IMR-90 (cell line): ENCODE measurements at regions not wholly inside any gene's neighbourhood (a gene's known extent, or its start where the extent isn't known, plus 50 kb on each side); places are given as distances from the start of the nearest gene placed in this dataset.

ENCODE experiments used
- ATAC-seq: fragments of 200-7000 bp; cut with Tn5 transposase; 2 replicates; pipeline ENCODE4 v1.9.1; 2020; ENCODE audit warnings: low read depth, mild to moderate bottlenecking, moderate library complexity
- BruUV-seq: library from RNA; stranded (reverse); fragments of 400-500 nt; replicated peaks from 2 replicates; lab custom pipeline; 2021; lab: Mats Ljungman, UMichigan
- CTCF ChIA-PET: fragments of 300-600 bp; formaldehyde crosslinking; extraction: SDS; loops from one replicate; lab custom pipeline; 2021; ENCODE audit warnings: antibody characterized with exemption; lab: Yijun Ruan, JAX
- POLR2A ChIA-PET: fragments of 300-600 bp; sonication (Branson Sonifier 250); formaldehyde crosslinking; loops from one replicate; lab custom pipeline; 2022; ENCODE audit warnings: antibody characterized with exemption; ENCODE audit not compliant: unreplicated experiment; lab: Charles Lee
- DNase-seq: peaks from one replicate; pipeline ENCODE4 v3.0.0; 2013
- H2AFZ ChIP-seq: replicated peaks from 2 replicates; pipeline ENCODE3; 2013; ENCODE audit warnings: low read length, mild to moderate bottlenecking; ENCODE audit not compliant: poor library complexity
- H2AK5ac ChIP-seq: 2 replicates; pipeline ENCODE4 v1.6.1; 2013; ENCODE audit warnings: low read depth, low read length, inconsistent platforms
- H2AK9ac ChIP-seq: replicated peaks from 2 replicates; pipeline ENCODE3; 2013; ENCODE audit warnings: mild to moderate bottlenecking, low read depth, low read length, moderate library complexity; ENCODE audit not compliant: poor library complexity
- H2BK120ac ChIP-seq: 2 replicates; pipeline ENCODE4 v1.6.1; 2013; ENCODE audit warnings: low read depth, low read length, inconsistent platforms
- H2BK15ac ChIP-seq: 3 replicates; pipeline ENCODE4 v1.6.1; 2013; ENCODE audit warnings: low read depth, low read length, inconsistent platforms
- H2BK20ac ChIP-seq: 2 replicates; pipeline ENCODE4 v1.6.1; 2013; ENCODE audit warnings: low read depth, mild to moderate bottlenecking, inconsistent platforms, low read length, moderate library complexity
- H2BK5ac ChIP-seq: 2 replicates; pipeline ENCODE4 v1.6.1; 2013; ENCODE audit warnings: mild to moderate bottlenecking, low read depth, low read length, inconsistent platforms; ENCODE audit not compliant: poor library complexity, severe bottlenecking
- H3K14ac ChIP-seq: replicated peaks from 2 replicates; pipeline ENCODE4 v1.6.1; 2013; ENCODE audit warnings: low read depth, low read length, inconsistent platforms
- H3K18ac ChIP-seq: 2 replicates; pipeline ENCODE4 v1.6.1; 2013; ENCODE audit warnings: low read depth, low read length, control low read depth
- H3K23ac ChIP-seq: 2 replicates; pipeline ENCODE4 v1.6.1; 2013; ENCODE audit warnings: low read depth, low read length, inconsistent platforms
- H3K27ac ChIP-seq: 2 replicates; pipeline ENCODE4 v1.5.1; 2013; ENCODE audit warnings: mild to moderate bottlenecking, control low read depth, low read length; ENCODE audit not compliant: insufficient read depth
- H3K27me3 ChIP-seq: 2 replicates; pipeline ENCODE4 v1.6.1; 2013; ENCODE audit warnings: low read length; ENCODE audit not compliant: control insufficient read depth, insufficient read depth
- H3K36me3 ChIP-seq: 2 replicates; pipeline ENCODE4 v1.6.1; 2013; ENCODE audit warnings: low read length, mixed read lengths; ENCODE audit not compliant: control insufficient read depth, insufficient read depth
- H3K4ac ChIP-seq: 2 replicates; pipeline ENCODE4 v1.6.1; 2013; ENCODE audit warnings: low read depth, low read length, inconsistent platforms
- H3K4me1 ChIP-seq: 2 replicates; pipeline ENCODE4 v1.6.1; 2013; ENCODE audit warnings: low read length, mixed read lengths; ENCODE audit not compliant: control insufficient read depth, insufficient read depth
- H3K4me2 ChIP-seq: 2 replicates; pipeline ENCODE4 v1.6.1; 2013; ENCODE audit warnings: low read depth, mild to moderate bottlenecking, control low read depth, low read length, moderate library complexity
- H3K4me3 ChIP-seq: 2 replicates; pipeline ENCODE4 v1.5.1; 2013; ENCODE audit warnings: low read depth, mild to moderate bottlenecking, control low read depth, low read length, moderate library complexity; ENCODE audit not compliant: insufficient read depth
- H3K56ac ChIP-seq: 2 replicates; pipeline ENCODE4 v1.6.1; 2013; ENCODE audit warnings: low read length, inconsistent platforms; ENCODE audit not compliant: insufficient read depth; ENCODE audit errors: extremely low read depth
- H3K79me1 ChIP-seq, 2 experiments: 2 replicates each; pipeline ENCODE4 v1.6.1; 2013; ENCODE audit warnings: low read length in 2 of 2, inconsistent platforms in 1 of 2, low read depth in 1 of 2
- H3K9ac ChIP-seq: 2 replicates; pipeline ENCODE4 v1.6.1; 2013; ENCODE audit warnings: low read depth, low read length, control low read depth
- H3K9me1 ChIP-seq: 2 replicates; pipeline ENCODE4 v1.6.1; 2013; ENCODE audit warnings: low read length, inconsistent platforms; ENCODE audit not compliant: insufficient read depth
- H3K9me3 ChIP-seq: 2 replicates; pipeline ENCODE4 v1.6.1; 2013; ENCODE audit warnings: low read length; ENCODE audit not compliant: control insufficient read depth, insufficient read depth
- H4K20me1 ChIP-seq: 2 replicates; pipeline ENCODE4 v1.6.1; 2013; ENCODE audit warnings: low read length, inconsistent platforms; ENCODE audit not compliant: insufficient read depth
- H4K5ac ChIP-seq: 2 replicates; pipeline ENCODE4 v1.6.1; 2013; ENCODE audit warnings: mild to moderate bottlenecking, low read depth, low read length, control low read depth
- H4K8ac ChIP-seq, 2 experiments: 2 replicates each; pipeline ENCODE4 v1.6.1; 2013; ENCODE audit warnings: low read depth in 2 of 2, low read length in 2 of 2, control low read depth in 1 of 2, inconsistent platforms in 1 of 2
- H4K91ac ChIP-seq: 2 replicates; pipeline ENCODE4 v1.6.1; 2013; ENCODE audit warnings: low read depth, low read length, inconsistent platforms; ENCODE audit not compliant: insufficient read depth
- MAFK ChIP-seq: IDR thresholded peaks from 2 replicates; pipeline ENCODE4 v1.6.1; 2012; ENCODE audit warnings: low read depth, low read length, improper control_type of control experiment
- MAZ ChIP-seq: IDR thresholded peaks from 2 replicates; pipeline ENCODE4 v1.6.1; 2012; ENCODE audit warnings: low read depth, mild to moderate bottlenecking, low read length, improper control_type of control experiment, moderate library complexity, borderline replicate concordance
- MXI1 ChIP-seq: IDR thresholded peaks from 2 replicates; pipeline ENCODE4 v1.6.1; 2012; ENCODE audit warnings: low read depth, mild to moderate bottlenecking, low read length, moderate library complexity, borderline replicate concordance
- POLR2A ChIP-seq: IDR thresholded peaks from 2 replicates; pipeline ENCODE4 v1.6.1; 2012; ENCODE audit warnings: mild to moderate bottlenecking, low read depth, low read length
- WGBS, 2 experiments: methylation state at CpG; one replicate each; pipeline versions ENCODE4 v1.1.5 to v1.1.7; 2013; ENCODE audit warnings: missing lambda C conversion rate in 2 of 2; ENCODE audit not compliant: insufficient read length in 1 of 2; ENCODE audit errors: extremely low coverage in 2 of 2; 5-methylcytosine and 5-hydroxymethylcytosine counted together
- dilution Hi-C: fragments of 300-500 bp; cut with HindIII; formaldehyde crosslinking; loops from one replicate; pipeline ENCODE4 v1.14.3; 2018; ENCODE audit warnings: low sequenced_read_pairs; ENCODE audit not compliant: unreplicated experiment
- in situ Hi-C: fragments of 300-500 bp; cut with MboI; formaldehyde crosslinking; loops from 3 replicates; pipeline ENCODE4 v1.14.3; 2019; ENCODE audit warnings: low sequenced_read_pairs, inconsistent platforms, mixed read lengths
- intact Hi-C: fragments of 100-400 bp; cut with micrococcal nuclease; formaldehyde crosslinking; loops from 2 replicates; pipeline ENCODE4 v1.10.0; 2022

GRCh38 chr5:125143011-125143410 lies 396.6 kb upstream of the ZNF608 start:
- no peak overlapping the region for H3K18ac ChIP-seq

More at GRCh38 chr5:125143011-125143410, 396.6 kb upstream of the ZNF608 start:
- POLR2A ChIA-PET, result no interaction called here
- Histone ChIP-seq H4K20me1 (no peaks in the 10 kb centered on the region), H2BK120ac (no peak overlapping the region), H3K4me1 (peaks cover 2% of the 10 kb centered on the region), H3K36me3 (no peaks in the 10 kb centered on the region), H3K14ac (no peak overlapping the region), H3K9ac (no peak overlapping the region), H3K79me1 (no peaks in the 10 kb centered on the region), H3K27ac (no peak overlapping the region), H2BK20ac (no peak overlapping the region), H3K56ac (no peak overlapping the region), H3K4me3 (no peak overlapping the region), H3K4me2 (no peak overlapping the region), H3K4ac (no peak overlapping the region), H3K9me1 (peaks cover 2% of the 10 kb centered on the region; the same call in 1 of the 2 replicates), H3K9me3 (no peaks in the 10 kb centered on the region), H3K27me3 (no peaks in the 10 kb centered on the region), H2AK5ac (no peak overlapping the region), H4K5ac (no peak overlapping the region), H3K23ac (no peak overlapping the region), H4K91ac (no peak overlapping the region), H2AFZ (no peak overlapping the region), H2AK9ac (no peak overlapping the region), H4K8ac (no peak overlapping the region), H2BK5ac (no peak overlapping the region), H2BK15ac (no peak overlapping the region)
- in situ Hi-C loops, result no loop called here
- 94% methylated on average over 2 of the region's 2 CpGs; no CpG with 5 or more reads in 1 of the 2 experiments for WGBS, 2 experiments
- dilution Hi-C loops, result no loop called here
- no TSS peak for BruUV-seq
- TF ChIP-seq MAZ (no peak), MXI1 (no peak), MAFK (no peak), POLR2A (no peak)
- ATAC-seq, result no peak
- intact Hi-C loops, result no loop called here
- CTCF ChIA-PET, result no interaction called here
- DNase-seq, result no peak
